Esophagus squamous epithelium (tissue), 5 donors: ENCODE measurements at regions not wholly inside any gene's neighbourhood (a gene's known extent, or its start where the extent isn't known, plus 50 kb on each side); places are given as distances from the start of the nearest gene placed in this dataset.

ENCODE experiments used
- DNase-seq: peaks from one replicate; lab custom pipeline; 2025; lab: John Stamatoyannopoulos, UW
- H3K27ac ChIP-seq, 4 donors: fragments of 200-600 bp; sonication (generic); one replicate each; pipeline ENCODE4 v1.5.1; 2016 to 2019; ENCODE audit warnings: mild to moderate bottlenecking in 1 of 4
- H3K27me3 ChIP-seq, 4 donors: fragments of 200-600 bp; sonication (generic); 1 replicate in 3 of 4; 2 replicates in 1 of 4; pipeline versions ENCODE4 v1.5.1 to v1.6.0; 2017 to 2021; ENCODE audit warnings: antibody characterized with exemption in 1 of 4
- H3K36me3 ChIP-seq, 3 donors: fragments of 200-600 bp; sonication (generic); one replicate each; pipeline ENCODE4 v1.5.1; 2016 to 2019
- H3K4me1 ChIP-seq, 3 donors: fragments of 200-600 bp; sonication (generic); one replicate each; pipeline ENCODE4 v1.5.1; 2017 to 2019
- H3K4me3 ChIP-seq, 4 donors: fragments of 200-600 bp; sonication (generic); 1 replicate in 3 of 4; 2 replicates in 1 of 4; pipeline ENCODE4 v1.5.1; 2016 to 2019; ENCODE audit warnings: mild to moderate bottlenecking in 2 of 4, moderate library complexity in 1 of 4
- H3K9me3 ChIP-seq, 3 donors: fragments of 200-600 bp; sonication (generic); one replicate each; pipeline ENCODE4 v1.5.1; 2016 to 2019
- CTCF ChIP-seq, 6 experiments: fragments of 450-650 bp in 4 of 6; fragments of 200-600 bp in 2 of 6; sonication (generic) in 2 of 6; IDR thresholded peaks; one replicate each; pipeline ENCODE4 v1.5.1; 2016 to 2019; ENCODE audit warnings: antibody characterized with exemption in 6 of 6, mild to moderate bottlenecking in 4 of 6, moderate library complexity in 4 of 6
- POLR2A ChIP-seq, 4 donors: fragments of 450-650 bp; IDR thresholded peaks; one replicate each; pipeline ENCODE4 v1.6.1; 2017; ENCODE audit warnings: antibody characterized with exemption in 4 of 4, mild to moderate bottlenecking in 4 of 4, moderate library complexity in 3 of 4
- WGBS, 2 donors: methylation state at CpG; one replicate each; pipeline ENCODE4 v1.1.5; 2018; 5-methylcytosine and 5-hydroxymethylcytosine counted together
- intact Hi-C: fragments of 100-400 bp; cut with DNase I; formaldehyde crosslinking; loops from one replicate; pipeline ENCODE4 v1.15.0; 2022
- donor health status: DM: yes; HTN: yes; CAD: no.

GRCh38 chr11:106421676-106422292, 344.3 kb downstream of the AASDHPPT start:
- no peaks in the 10 kb centered on the region for H3K27me3 ChIP-seq
- no peaks in the 10 kb centered on the region for H3K4me1 ChIP-seq
- WGBS, 2 donors, result 31 to 38% methylated on average over 1 of the region's 1 CpG
- H3K9me3 ChIP-seq, result no peaks in the 10 kb centered on the region
- H3K27ac ChIP-seq, result no peak overlapping the region
- intact Hi-C loops, result no loop called here
- no peaks in the 10 kb centered on the region for H3K36me3 ChIP-seq
- DNase-seq, result no peak
- TF ChIP-seq POLR2A (IDR thresholded peaks at IDR 0.05) (no peak), CTCF (IDR thresholded peaks at IDR 0.05) (no peak)
- no peak overlapping the region for H3K4me3 ChIP-seq

GRCh38 chr11:106422583-106422982, 345.1 kb downstream of the AASDHPPT start:
- intact Hi-C loops, result no loop called here
- Histone ChIP-seq H3K27ac (no peak overlapping the region), H3K36me3 (no peaks in the 10 kb centered on the region), H3K4me3 (no peak overlapping the region), H3K4me1 (no peaks in the 10 kb centered on the region), H3K27me3 (no peaks in the 10 kb centered on the region), H3K9me3 (no peaks in the 10 kb centered on the region)
- 81 to 85% methylated on average over 2 to 3 of the region's 3 CpGs for WGBS, 2 donors
- TF ChIP-seq CTCF (IDR thresholded peaks at IDR 0.05) (no peak), POLR2A (IDR thresholded peaks at IDR 0.05) (no peak)
- DNase-seq, result no peak

- TF ChIP-seq POLR2A (IDR thresholded peaks at IDR 0.05) (no peak), CTCF (IDR thresholded peaks at IDR 0.05) (no peak)
- no peak for DNase-seq
- intact Hi-C loops, result no loop called here
- Histone ChIP-seq H3K27me3 (no peaks in the 10 kb centered on the region), H3K4me3 (no peak overlapping the region), H3K4me1 (no peaks in the 10 kb centered on the region), H3K36me3 (no peaks in the 10 kb centered on the region), H3K9me3 (no peaks in the 10 kb centered on the region), H3K27ac (no peak overlapping the region)
- 64 to 66% methylated on average over 3 of the region's 3 CpGs for WGBS, 2 donors
Measured at GRCh38 chr11:106424111-106424510, 346.6 kb downstream of the AASDHPPT start.

GRCh38 chr11:106425819-106426218, 348.4 kb downstream of the AASDHPPT start:
- Histone ChIP-seq H3K4me3 (no peak overlapping the region), H3K4me1 (no peaks in the 10 kb centered on the region), H3K27ac (no peak overlapping the region), H3K27me3 (no peaks in the 10 kb centered on the region), H3K36me3 (no peaks in the 10 kb centered on the region), H3K9me3 (no peaks in the 10 kb centered on the region)
- intact Hi-C loops, result no loop called here
- TF ChIP-seq CTCF (IDR thresholded peaks at IDR 0.05), result no peak
- TF ChIP-seq POLR2A (IDR thresholded peaks at IDR 0.05), result no peak
- WGBS, 2 donors, result 52 to 59% methylated on average over 2 of the region's 2 CpGs
- no peak for DNase-seq

- DNase-seq, result no peak
- Histone ChIP-seq H3K27me3 (no peaks in the 10 kb centered on the region), H3K27ac (no peak overlapping the region), H3K4me1 (no peaks in the 10 kb centered on the region), H3K9me3 (no peaks in the 10 kb centered on the region), H3K36me3 (no peaks in the 10 kb centered on the region), H3K4me3 (no peak overlapping the region)
- intact Hi-C loops, result no loop called here
- TF ChIP-seq CTCF (IDR thresholded peaks at IDR 0.05) (no peak), POLR2A (IDR thresholded peaks at IDR 0.05) (no peak)
Measured at GRCh38 chr11:106426696-106427095, 349.2 kb downstream of the AASDHPPT start.
